ENCODE measurements at regions not wholly inside any gene's neighbourhood (a gene's known extent, or its start where the extent isn't known, plus 50 kb on each side); places are given as distances from the start of the nearest gene placed in this dataset.

DNA sequence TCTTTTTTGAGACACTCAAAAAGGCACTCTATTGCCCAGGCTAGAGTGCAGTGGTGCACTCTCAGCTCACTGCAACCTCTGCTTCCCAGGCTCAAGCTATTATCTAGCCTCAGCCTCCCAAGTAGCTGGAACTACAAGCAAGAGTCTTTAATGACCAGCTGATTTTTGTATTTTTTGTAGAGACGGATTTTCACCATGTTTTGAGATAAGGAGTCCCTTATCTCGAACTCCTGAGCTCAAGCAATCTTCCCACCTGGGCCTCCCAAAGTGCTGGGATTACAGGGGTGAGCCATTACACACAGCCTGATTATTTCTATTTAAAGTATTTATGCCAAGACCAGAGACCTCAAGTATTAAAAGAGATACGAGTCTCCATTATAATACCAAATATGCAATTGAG is 566.1 kb upstream of the CA10 start:
- H3K4me3 ChIP-seq (ENCODE audit: low read depth, low read length) = no peak overlapping the region
- TF ChIP-seq CTCF (conservative IDR thresholded peaks at IDR 0.05; ENCODE audit: low read depth, low read length) = no peak
- DNase-seq (ENCODE audit: low read depth) = no peak

GRCh38 chr17:52721910-52722309 is 563.4 kb upstream of the CA10 start:
- no peak for TF ChIP-seq CTCF (conservative IDR thresholded peaks at IDR 0.05; ENCODE audit: low read depth, low read length)
- H3K4me3 ChIP-seq (ENCODE audit: low read depth, low read length) = no peak overlapping the region
- DNase-seq (ENCODE audit: low read depth) = no peak

- H3K4me3 ChIP-seq (ENCODE audit: low read depth, low read length) = no peak overlapping the region
- no peak for TF ChIP-seq CTCF (conservative IDR thresholded peaks at IDR 0.05; ENCODE audit: low read depth, low read length)
- no peak for DNase-seq (ENCODE audit: low read depth)
These were observed 551.9 kb upstream of the CA10 start for GRCh38 chr17:52710363-52710901.

DNA sequence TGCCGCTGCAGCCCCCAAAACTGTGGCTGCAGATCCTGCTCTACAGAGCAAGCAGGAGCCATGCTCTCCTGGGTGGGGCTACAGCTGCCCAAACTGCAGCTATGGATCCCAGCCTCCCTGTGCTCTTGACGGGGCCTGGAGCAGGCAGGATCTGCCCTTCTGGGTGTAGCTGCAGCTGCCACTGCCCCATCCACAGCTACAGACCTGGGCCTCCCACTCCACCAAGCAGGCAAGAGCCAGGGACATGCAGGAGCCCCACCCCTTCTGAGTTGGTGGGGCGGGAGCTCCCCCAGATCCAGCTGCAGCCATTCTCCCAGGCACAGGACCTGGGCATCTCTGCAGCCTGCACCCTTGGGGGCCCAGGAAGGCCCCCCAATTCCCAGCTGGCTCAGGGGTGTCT is 551.2 kb upstream of the CA10 start:
- no peak for DNase-seq (ENCODE audit: low read depth)
- no peak for TF ChIP-seq CTCF (conservative IDR thresholded peaks at IDR 0.05; ENCODE audit: low read depth, low read length)
- H3K4me3 ChIP-seq (ENCODE audit: low read depth, low read length) = no peak overlapping the region

- no peak for DNase-seq (ENCODE audit: low read depth)
- TF ChIP-seq CTCF (conservative IDR thresholded peaks at IDR 0.05; ENCODE audit: low read depth, low read length) = no peak
- H3K4me3 ChIP-seq (ENCODE audit: low read depth, low read length) = no peak overlapping the region
These were observed 537.8 kb upstream of the CA10 start for GRCh38 chr17:52696362-52696761.

GRCh38 chr17:52686140-52686539 is 527.6 kb upstream of the CA10 start:
- DNase-seq (ENCODE audit: low read depth) = no peak
- TF ChIP-seq CTCF (conservative IDR thresholded peaks at IDR 0.05; ENCODE audit: low read depth, low read length) = no peak
- no peak overlapping the region for H3K4me3 ChIP-seq (ENCODE audit: low read depth, low read length)

- TF ChIP-seq CTCF (conservative IDR thresholded peaks at IDR 0.05; ENCODE audit: low read depth, low read length) = no peak
- H3K4me3 ChIP-seq (ENCODE audit: low read depth, low read length) = no peak overlapping the region
- no peak for DNase-seq (ENCODE audit: low read depth)
These were observed 523.0 kb upstream of the CA10 start for GRCh38 chr17:52681480-52681879.

Measured in epithelial cell of proximal tubule (primary cell).